ENCODE measurements at regions not wholly inside any gene's neighbourhood (a gene's known extent, or its start where the extent isn't known, plus 50 kb on each side); places are given as distances from the start of the nearest gene placed in this dataset.

- DNase-seq (ENCODE audit: low read depth, low spot score) = no peak
Measured at GRCh38 chr11:112464949-112465348, 204.3 kb upstream of the PLET1 start.

- no peak for DNase-seq (ENCODE audit: low read depth, low spot score)
Measured at GRCh38 chr11:112465433-112466024, 204.9 kb upstream of the PLET1 start.

GRCh38 chr11:112467721-112468120 lies 207.1 kb upstream of the PLET1 start:
- no peak for DNase-seq (ENCODE audit: low read depth, low spot score)

- no peak for DNase-seq (ENCODE audit: low read depth, low spot score)
Measured at GRCh38 chr11:112469376-112469775, 208.7 kb upstream of the PLET1 start.

GRCh38 chr11:112470355-112470754 lies 209.7 kb upstream of the PLET1 start:
- DNase-seq (ENCODE audit: low read depth, low spot score) = no peak

GRCh38 chr11:112471731-112472130 lies 211.1 kb upstream of the PLET1 start:
- no peak for DNase-seq (ENCODE audit: low read depth, low spot score)

- no peak for DNase-seq (ENCODE audit: low read depth, low spot score)
Measured at GRCh38 chr11:112477152-112477551, 216.5 kb upstream of the PLET1 start.

- DNase-seq (ENCODE audit: low read depth, low spot score) = no peak
Measured at GRCh38 chr11:112477581-112478317, 217.1 kb upstream of the PLET1 start.

- DNase-seq (ENCODE audit: low read depth, low spot score) = no peak
Measured at GRCh38 chr11:112478806-112479205, 218.1 kb upstream of the PLET1 start.

- DNase-seq (ENCODE audit: low read depth, low spot score) = no peak
Measured at GRCh38 chr11:112481431-112481830, 220.8 kb upstream of the PLET1 start.

- no peak for DNase-seq (ENCODE audit: low read depth, low spot score)
Measured at GRCh38 chr11:112481893-112482292, 221.2 kb upstream of the PLET1 start.

GRCh38 chr11:112485280-112485679 lies 224.6 kb upstream of the PLET1 start:
- no peak for DNase-seq (ENCODE audit: low read depth, low spot score)

- no peak for DNase-seq (ENCODE audit: low read depth, low spot score)
Measured at GRCh38 chr11:112497826-112498225, 237.2 kb upstream of the PLET1 start.

- no peak for DNase-seq (ENCODE audit: low read depth, low spot score)
Measured at GRCh38 chr11:112498701-112499100, 238.0 kb upstream of the PLET1 start.

- no peak for DNase-seq (ENCODE audit: low read depth, low spot score)
Measured at GRCh38 chr11:112499153-112499880, 238.7 kb upstream of the PLET1 start.

GRCh38 chr11:112499881-112500204 lies 239.2 kb upstream of the PLET1 start:
- DNase-seq (ENCODE audit: low read depth, low spot score) = no peak

- no peak for DNase-seq (ENCODE audit: low read depth, low spot score)
Measured at GRCh38 chr11:112503410-112503809, 242.8 kb upstream of the PLET1 start.

- DNase-seq (ENCODE audit: low read depth, low spot score) = no peak
Measured at GRCh38 chr11:112504056-112504455, 243.4 kb upstream of the PLET1 start.

- no peak for DNase-seq (ENCODE audit: low read depth, low spot score)
Measured at GRCh38 chr11:112506852-112507251, 246.2 kb upstream of the PLET1 start.

- no peak for DNase-seq (ENCODE audit: low read depth, low spot score)
Measured at GRCh38 chr11:112507281-112507680, 246.6 kb upstream of the PLET1 start.

GRCh38 chr11:112508750-112509149 lies 248.1 kb upstream of the PLET1 start:
- no peak for DNase-seq (ENCODE audit: low read depth, low spot score)

- DNase-seq (ENCODE audit: low read depth, low spot score) = no peak
Measured at GRCh38 chr11:112509300-112509699, 248.6 kb upstream of the PLET1 start.

GRCh38 chr11:112511271-112511670 lies 250.6 kb upstream of the PLET1 start:
- DNase-seq (ENCODE audit: low read depth, low spot score) = no peak
